Loucy (cell line): ENCODE measurements at regions not wholly inside any gene's neighbourhood (a gene's known extent, or its start where the extent isn't known, plus 50 kb on each side); places are given as distances from the start of the nearest gene placed in this dataset.

Source experiments
- H2AFZ ChIP-seq: fragments of 200-600 bp; sonication (generic); 2 replicates; pipeline ENCODE4 v1.6.0; 2016; ENCODE audit warnings: antibody characterized with exemption, mild to moderate bottlenecking, low read length, moderate library complexity
- H3F3A ChIP-seq: fragments of 200-600 bp; 2 replicates; pipeline ENCODE4 v1.6.0; 2016; ENCODE audit warnings: antibody characterized with exemption, low read depth, mild to moderate bottlenecking
- H3K27me3 ChIP-seq: fragments of 200-600 bp; sonication (generic); 2 replicates; pipeline ENCODE4 v1.6.1; 2014; ENCODE audit warnings: low read length, mild to moderate bottlenecking; ENCODE audit not compliant: insufficient read depth, poor library complexity, severe bottlenecking
- H3K36me3 ChIP-seq: fragments of 200-600 bp; sonication (generic); 2 replicates; pipeline ENCODE4 v1.6.1; 2016; ENCODE audit warnings: low read length; ENCODE audit not compliant: insufficient read depth
- H3K4me1 ChIP-seq: fragments of 200-600 bp; sonication (generic); 2 replicates; pipeline ENCODE4 v1.5.1; 2014; ENCODE audit warnings: low read length, mild to moderate bottlenecking; ENCODE audit not compliant: insufficient read depth, poor library complexity, severe bottlenecking
- H3K4me2 ChIP-seq: fragments of 200-600 bp; sonication (generic); 2 replicates; pipeline ENCODE4 v1.6.0; 2014; ENCODE audit warnings: antibody characterized with exemption, low read length, low read depth, mild to moderate bottlenecking; ENCODE audit not compliant: poor library complexity, severe bottlenecking
- H3K4me3 ChIP-seq: fragments of 200-600 bp; sonication (generic); 2 replicates; pipeline ENCODE4 v1.5.1; 2014; ENCODE audit warnings: low read length, mild to moderate bottlenecking, mixed read lengths; ENCODE audit not compliant: poor library complexity, severe bottlenecking
- H3K79me2 ChIP-seq: fragments of 200-600 bp; sonication (generic); 2 replicates; pipeline ENCODE4 v1.6.1; 2014; ENCODE audit warnings: low read length; ENCODE audit not compliant: insufficient read depth
- H3K9ac ChIP-seq: fragments of 200-600 bp; sonication (generic); 2 replicates; pipeline ENCODE4 v1.6.0; 2014; ENCODE audit warnings: mild to moderate bottlenecking, low read depth, low read length, moderate library complexity; ENCODE audit not compliant: poor library complexity, severe bottlenecking
- H3K9me2 ChIP-seq: fragments of 200-600 bp; sonication (generic); replicated peaks from 2 replicates; pipeline ENCODE4 v1.6.1; 2016; ENCODE audit warnings: low read depth, low read length, mixed read lengths
- H3K9me3 ChIP-seq: fragments of 200-600 bp; sonication (generic); 2 replicates; pipeline ENCODE4 v1.6.1; 2014; ENCODE audit warnings: mild to moderate bottlenecking, antibody characterized with exemption, low read length, low read depth; ENCODE audit not compliant: insufficient read depth
- H4K20me1 ChIP-seq: fragments of 200-600 bp; sonication (generic); 2 replicates; pipeline ENCODE4 v1.6.0; 2014; ENCODE audit warnings: antibody characterized with exemption, low read length, mild to moderate bottlenecking; ENCODE audit not compliant: insufficient read depth, poor library complexity, severe bottlenecking
- CTCF ChIP-seq: fragments of 200-600 bp; sonication (generic); conservative IDR thresholded peaks from 2 replicates; pipeline ENCODE4 v1.5.1; 2014; ENCODE audit warnings: mild to moderate bottlenecking, antibody characterized with exemption, low read length
- EZH2phosphoT487 ChIP-seq: fragments of 200-600 bp; IDR thresholded peaks from 2 replicates; pipeline ENCODE4 v1.6.1; 2018; ENCODE audit warnings: antibody characterized with exemption, mild to moderate bottlenecking, moderate library complexity, borderline replicate concordance

- Histone ChIP-seq H3K4me3 (no peak overlapping the region), H3K9me2 (no peaks in the 10 kb centered on the region), H3K9me3 (no peaks in the 10 kb centered on the region), H3K4me2 (no peak overlapping the region), H4K20me1 (no peaks in the 10 kb centered on the region), H2AFZ (no peak overlapping the region), H3K4me1 (no peaks in the 10 kb centered on the region), H3K27me3 (no peaks in the 10 kb centered on the region), H3K9ac (no peak overlapping the region), H3F3A (no peaks in the 10 kb centered on the region), H3K36me3 (no peaks in the 10 kb centered on the region), H3K79me2 (no peaks in the 10 kb centered on the region)
- TF ChIP-seq EZH2phosphoT487 (no peak), CTCF (no peak)
Measured at GRCh38 chr10:120318862-120319261, 138.2 kb upstream of the PLPP4 start.

- Histone ChIP-seq H3K36me3 (no peaks in the 10 kb centered on the region), H3F3A (no peaks in the 10 kb centered on the region), H3K4me1 (no peaks in the 10 kb centered on the region), H3K79me2 (no peaks in the 10 kb centered on the region), H3K9ac (no peak overlapping the region), H3K9me2 (no peaks in the 10 kb centered on the region), H3K4me3 (no peak overlapping the region), H3K4me2 (no peak overlapping the region), H3K27me3 (no peaks in the 10 kb centered on the region), H2AFZ (no peak overlapping the region), H3K9me3 (no peaks in the 10 kb centered on the region), H4K20me1 (no peaks in the 10 kb centered on the region)
- TF ChIP-seq CTCF (no peak), EZH2phosphoT487 (no peak)
Measured at GRCh38 chr10:120327675-120328074, 129.4 kb upstream of the PLPP4 start.

- H3K9ac ChIP-seq, result no peak overlapping the region
- H3K79me2 ChIP-seq, result no peaks in the 10 kb centered on the region
- no peak overlapping the region for H3K4me2 ChIP-seq
- no peaks in the 10 kb centered on the region for H3K9me2 ChIP-seq
- H3K4me3 ChIP-seq, result no peak overlapping the region
- H3K4me1 ChIP-seq, result no peaks in the 10 kb centered on the region
- H3K27me3 ChIP-seq, result no peaks in the 10 kb centered on the region
- no peaks in the 10 kb centered on the region for H4K20me1 ChIP-seq
- no peaks in the 10 kb centered on the region for H3K36me3 ChIP-seq
- no peaks in the 10 kb centered on the region for H3F3A ChIP-seq
- H3K9me3 ChIP-seq, result no peaks in the 10 kb centered on the region
- TF ChIP-seq EZH2phosphoT487, result no peak
- peak; percentile 42 for TF ChIP-seq CTCF
- no peak overlapping the region for H2AFZ ChIP-seq
Measured at GRCh38 chr10:120328647-120329046, 128.4 kb upstream of the PLPP4 start.
